H9 (cell line): ENCODE measurements at regions not wholly inside any gene's neighbourhood (a gene's known extent, or its start where the extent isn't known, plus 50 kb on each side); places are given as distances from the start of the nearest gene placed in this dataset.

Source experiments
- DNase-seq: peaks from one replicate; pipeline ENCODE4 v3.0.0-alpha.2; 2017
- H2AFZ ChIP-seq: one replicate; pipeline ENCODE4 v1.6.1; 2013; ENCODE audit warnings: mild to moderate bottlenecking, low read length, control low read depth, moderate library complexity
- H2AK5ac ChIP-seq: 2 replicates; pipeline ENCODE4 v1.6.1; 2013; ENCODE audit warnings: low read length, control low read depth, mixed read lengths; ENCODE audit not compliant: insufficient read length
- H2BK120ac ChIP-seq: one replicate; pipeline ENCODE4 v1.6.1; 2013; ENCODE audit warnings: low read depth, mild to moderate bottlenecking, low read length, control low read depth, inconsistent platforms; ENCODE audit not compliant: poor library complexity, severe bottlenecking
- H2BK12ac ChIP-seq: 2 replicates; pipeline ENCODE4 v1.6.1; 2013; ENCODE audit warnings: low read length, control low read depth, mixed read lengths, low read depth; ENCODE audit not compliant: insufficient read length
- H2BK15ac ChIP-seq: 2 replicates; pipeline ENCODE4 v1.6.1; 2013; ENCODE audit warnings: low read depth, low read length, control low read depth
- H2BK20ac ChIP-seq: one replicate; pipeline ENCODE4 v1.6.1; 2013; ENCODE audit warnings: low read depth, mild to moderate bottlenecking, low read length, control low read depth, inconsistent platforms; ENCODE audit not compliant: poor library complexity, severe bottlenecking
- H2BK5ac ChIP-seq: 2 replicates; pipeline ENCODE4 v1.6.1; 2013; ENCODE audit warnings: low read length, control low read depth, mixed read lengths; ENCODE audit not compliant: insufficient read length
- H3K14ac ChIP-seq: 2 replicates; pipeline ENCODE4 v1.6.1; 2013; ENCODE audit warnings: low read length, control low read depth; ENCODE audit not compliant: insufficient read depth
- H3K18ac ChIP-seq: 2 replicates; pipeline ENCODE4 v1.6.1; 2013; ENCODE audit warnings: low read depth, mild to moderate bottlenecking, mixed read lengths, low read length, control low read depth; ENCODE audit not compliant: insufficient read length
- H3K23ac ChIP-seq: 2 replicates; pipeline ENCODE4 v1.6.1; 2013; ENCODE audit warnings: low read length, control low read depth, mixed read lengths, low read depth; ENCODE audit not compliant: insufficient read length
- H3K23me2 ChIP-seq: 2 replicates; pipeline ENCODE4 v1.6.1; 2013; ENCODE audit warnings: low read depth, mild to moderate bottlenecking, mixed read lengths, low read length, control low read depth; ENCODE audit not compliant: insufficient read length, poor library complexity, severe bottlenecking
- H3K27ac ChIP-seq: 2 replicates; pipeline ENCODE4 v1.5.1; 2013; ENCODE audit warnings: low read length, control low read depth, mixed read lengths, low read depth; ENCODE audit not compliant: insufficient read length
- H3K27me3 ChIP-seq: 2 replicates; pipeline ENCODE4 v1.6.1; 2013; ENCODE audit warnings: low read length, control low read depth, inconsistent platforms; ENCODE audit not compliant: insufficient read depth
- H3K4ac ChIP-seq: 2 replicates; pipeline ENCODE4 v1.6.1; 2013; ENCODE audit warnings: low read depth, mild to moderate bottlenecking, control low read depth, inconsistent platforms, low read length, moderate library complexity
- H3K4me1 ChIP-seq: 2 replicates; pipeline ENCODE4 v1.6.1; 2013; ENCODE audit warnings: low read length, control low read depth, inconsistent platforms; ENCODE audit not compliant: insufficient read depth
- H3K4me2 ChIP-seq: 2 replicates; pipeline ENCODE4 v1.6.1; 2013; ENCODE audit warnings: low read length, control low read depth, mixed read lengths; ENCODE audit not compliant: insufficient read length, insufficient read depth
- H3K56ac ChIP-seq: 2 replicates; pipeline ENCODE4 v1.6.1; 2013; ENCODE audit warnings: low read depth, mild to moderate bottlenecking, mixed read lengths, low read length, control low read depth; ENCODE audit not compliant: insufficient read length
- H3K79me1 ChIP-seq: 2 replicates; pipeline ENCODE4 v1.6.1; 2013; ENCODE audit warnings: low read depth, mild to moderate bottlenecking, moderate library complexity, low read length, control low read depth, inconsistent platforms; ENCODE audit not compliant: insufficient read depth, poor library complexity, severe bottlenecking
- H3K79me2 ChIP-seq: 2 replicates; pipeline ENCODE4 v1.6.1; 2013; ENCODE audit warnings: low read length, control low read depth, inconsistent platforms; ENCODE audit not compliant: insufficient read depth
- H3K9ac ChIP-seq: 2 replicates; pipeline ENCODE4 v1.6.1; 2013; ENCODE audit warnings: low read length, control low read depth, mixed read lengths; ENCODE audit not compliant: insufficient read length; ENCODE audit errors: extremely low read depth
- H3K9me3 ChIP-seq: one replicate; pipeline ENCODE4 v1.6.1; 2013; ENCODE audit warnings: low read depth, low read length, inconsistent platforms; ENCODE audit not compliant: control insufficient read depth
- H3T11ph ChIP-seq: one replicate; pipeline ENCODE4 v1.6.1; 2013; ENCODE audit warnings: mild to moderate bottlenecking, low read length, control low read depth, inconsistent platforms
- H4K20me1 ChIP-seq: one replicate; pipeline ENCODE4 v1.6.1; 2013; ENCODE audit not compliant: control insufficient read depth, insufficient read length, insufficient read depth
- H4K5ac ChIP-seq: 2 replicates; pipeline ENCODE4 v1.6.1; 2013; ENCODE audit warnings: low read depth, mild to moderate bottlenecking, mixed read lengths, low read length, control low read depth; ENCODE audit not compliant: insufficient read length
- H4K8ac ChIP-seq: replicated peaks from 2 replicates; pipeline ENCODE4 v1.6.1; 2013; ENCODE audit warnings: low read length, control low read depth, mixed read lengths, low read depth; ENCODE audit not compliant: insufficient read length
- H4K91ac ChIP-seq: 2 replicates; pipeline ENCODE4 v1.6.1; 2013; ENCODE audit warnings: low read depth, mild to moderate bottlenecking, moderate library complexity, mixed read lengths, low read length, control low read depth; ENCODE audit not compliant: insufficient read length
- H3K27ac Mint-ChIP-seq, 3 experiments: 2 replicates in 2 of 3; 3 replicates in 1 of 3; pipeline ENCODE4 v1.8.0; 2020 to 2021; ENCODE audit warnings: mixed read lengths in 3 of 3, mild to moderate bottlenecking in 1 of 3, moderate library complexity in 1 of 3
- H3K27me3 Mint-ChIP-seq: 2 replicates; pipeline ENCODE4 v1.8.0; 2021; ENCODE audit warnings: low read depth, mild to moderate bottlenecking, moderate library complexity, mixed read lengths
- H3K36me3 Mint-ChIP-seq, 3 experiments: 2 replicates in 2 of 3; 3 replicates in 1 of 3; pipeline ENCODE4 v1.8.0; 2020 to 2021; ENCODE audit warnings: low read depth in 3 of 3, mixed read lengths in 3 of 3; ENCODE audit not compliant: insufficient read depth in 1 of 3
- H3K4me1 Mint-ChIP-seq, 2 experiments: 2 replicates each; pipeline ENCODE4 v1.8.0; 2020; ENCODE audit warnings: mixed read lengths in 2 of 2
- H3K4me3 Mint-ChIP-seq, 2 experiments: 2 replicates in 1 of 2; 3 replicates in 1 of 2; pipeline ENCODE4 v1.8.0; 2020 to 2021; ENCODE audit warnings: mild to moderate bottlenecking in 2 of 2, mixed read lengths in 2 of 2, moderate library complexity in 1 of 2
- H3K9me3 Mint-ChIP-seq, 2 experiments: 2 replicates in 1 of 2; 3 replicates in 1 of 2; pipeline ENCODE4 v1.8.0; 2020; ENCODE audit warnings: mild to moderate bottlenecking in 2 of 2, mixed read lengths in 2 of 2, moderate library complexity in 1 of 2
- WGBS: extraction: QIAGEN DNeasy Blood & Tissue Kit; methylation state at CpG from one replicate; pipeline ENCODE4 v1.1.7; 2013; ENCODE audit warnings: missing lambda C conversion rate, low lambda C conversion rate, mixed read lengths; ENCODE audit not compliant: insufficient read length; ENCODE audit errors: extremely low coverage; 5-methylcytosine and 5-hydroxymethylcytosine counted together
- TF ChIP-seq, protein P1 (sequence below): fragments of 200-600 bp; sonication (generic); conservative IDR thresholded peaks from 3 replicates; pipeline ENCODE4 v1.8.0; 2021; ENCODE audit warnings: antibody characterized with exemption, mild to moderate bottlenecking

DNA sequence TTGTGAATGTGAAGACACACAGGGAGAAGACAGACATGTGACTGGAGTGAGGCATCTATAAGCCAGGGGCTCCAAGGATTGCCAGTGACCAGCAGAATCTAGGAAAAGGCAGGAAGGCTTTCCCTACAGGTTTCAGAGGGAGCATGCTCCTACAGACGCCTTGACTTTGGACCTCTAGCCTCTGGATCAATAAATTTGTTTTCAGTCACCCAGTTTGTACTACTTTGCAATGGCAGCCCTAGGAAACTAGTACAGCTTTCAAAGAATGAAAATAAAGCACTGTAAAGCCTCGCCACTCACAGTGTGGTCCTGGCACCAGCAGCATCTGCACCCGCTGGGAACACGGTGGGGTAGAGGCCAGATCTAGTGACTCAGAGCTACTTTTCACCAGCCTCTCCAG, 510.0 kb downstream of the LTN1 start:
- Histone ChIP-seq H4K8ac (no peak overlapping the region), H3K79me2 (no peaks in the 10 kb centered on the region), H2BK5ac (no peak overlapping the region), H3K23me2 (no peaks in the 10 kb centered on the region), H3K9me3 (peaks cover 7% of the 10 kb centered on the region), H3T11ph (no peak overlapping the region), H3K79me1 (no peaks in the 10 kb centered on the region), H3K4ac (no peak overlapping the region), H3K23ac (no peak overlapping the region), H2AK5ac (no peak overlapping the region), H3K27ac (no peak overlapping the region), H2AFZ (peak overlapping the region; percentile 16), H3K27me3 (no peaks in the 10 kb centered on the region), H2BK120ac (no peak overlapping the region), H4K91ac (no peak overlapping the region), H2BK20ac (no peak overlapping the region), H4K20me1 (no peaks in the 10 kb centered on the region), H3K9ac (no peak overlapping the region), H3K18ac (no peak overlapping the region), H4K5ac (no peak overlapping the region), H3K4me2 (no peak overlapping the region), H2BK12ac (no peak overlapping the region), H3K4me1 (no peaks in the 10 kb centered on the region), H2BK15ac (no peak overlapping the region), H3K14ac (no peak overlapping the region), H3K56ac (no peak overlapping the region)
- no peak overlapping the region for H3K4me3 Mint-ChIP-seq
- no peaks in the 10 kb centered on the region for H3K4me1 Mint-ChIP-seq
- H3K9me3 Mint-ChIP-seq, result peaks cover 8 to 10% of the 10 kb centered on the region in 2 experiments
- no peak overlapping the region for H3K27ac Mint-ChIP-seq
- TF ChIP-seq, protein P1, sequence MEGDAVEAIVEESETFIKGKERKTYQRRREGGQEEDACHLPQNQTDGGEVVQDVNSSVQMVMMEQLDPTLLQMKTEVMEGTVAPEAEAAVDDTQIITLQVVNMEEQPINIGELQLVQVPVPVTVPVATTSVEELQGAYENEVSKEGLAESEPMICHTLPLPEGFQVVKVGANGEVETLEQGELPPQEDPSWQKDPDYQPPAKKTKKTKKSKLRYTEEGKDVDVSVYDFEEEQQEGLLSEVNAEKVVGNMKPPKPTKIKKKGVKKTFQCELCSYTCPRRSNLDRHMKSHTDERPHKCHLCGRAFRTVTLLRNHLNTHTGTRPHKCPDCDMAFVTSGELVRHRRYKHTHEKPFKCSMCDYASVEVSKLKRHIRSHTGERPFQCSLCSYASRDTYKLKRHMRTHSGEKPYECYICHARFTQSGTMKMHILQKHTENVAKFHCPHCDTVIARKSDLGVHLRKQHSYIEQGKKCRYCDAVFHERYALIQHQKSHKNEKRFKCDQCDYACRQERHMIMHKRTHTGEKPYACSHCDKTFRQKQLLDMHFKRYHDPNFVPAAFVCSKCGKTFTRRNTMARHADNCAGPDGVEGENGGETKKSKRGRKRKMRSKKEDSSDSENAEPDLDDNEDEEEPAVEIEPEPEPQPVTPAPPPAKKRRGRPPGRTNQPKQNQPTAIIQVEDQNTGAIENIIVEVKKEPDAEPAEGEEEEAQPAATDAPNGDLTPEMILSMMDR, result no peak
- H3K27me3 Mint-ChIP-seq, result no peaks in the 10 kb centered on the region
- peaks cover 0 to 6% (median 4%) of the 10 kb centered on the region in 3 experiments; a peak in 4 of 7 replicates for H3K36me3 Mint-ChIP-seq
- no CpG with 5 or more reads among the region's 4 CpGs for WGBS
- DNase-seq, result no peak
